HepG2 (cell line): ENCODE measurements at regions not wholly inside any gene's neighbourhood (a gene's known extent, or its start where the extent isn't known, plus 50 kb on each side); places are given as distances from the start of the nearest gene placed in this dataset.

Experiments used
- ETV6 ChIP-seq: sonication (generic); formaldehyde crosslinking; conservative IDR thresholded peaks from 2 replicates; pipeline ENCODE4 v1.4.0; 2020; ENCODE audit warnings: missing genetic modification reagents
- FOXK2 ChIP-seq: fragments of 450-650 bp; IDR thresholded peaks from 2 replicates; pipeline ENCODE4 v1.6.1; 2016
- GABPA ChIP-seq, 2 experiments: IDR thresholded peaks; 2 replicates each; pipeline ENCODE4 v1.6.1; 2011 to 2016; ENCODE audit warnings: low read depth in 2 of 2, low read length in 1 of 2, missing biosample characterization in 1 of 2, missing genetic modification characterization in 1 of 2
- KAT7 ChIP-seq: IDR thresholded peaks from 2 replicates; pipeline ENCODE4 v1.6.1; 2018; ENCODE audit warnings: borderline replicate concordance, missing compliant biosample characterization
- SIN3B ChIP-seq: fragments of 150-350 bp; IDR thresholded peaks from 2 replicates; pipeline ENCODE4 v1.6.1; 2014; ENCODE audit warnings: low read length
- ZBTB21 ChIP-seq: sonication (generic); formaldehyde crosslinking; IDR thresholded peaks from 2 replicates; pipeline ENCODE4 v1.4.0; 2020; ENCODE audit warnings: missing genetic modification reagents
- ZFP90 ChIP-seq: sonication (generic); formaldehyde crosslinking; IDR thresholded peaks from 2 replicates; pipeline ENCODE4 v1.8.0; 2022; ENCODE audit warnings: missing genetic modification reagents, mild to moderate bottlenecking, inconsistent platforms, borderline replicate concordance
- ZNF326 ChIP-seq: sonication (generic); formaldehyde crosslinking; IDR thresholded peaks from 2 replicates; pipeline ENCODE4 v1.4.0; 2020; ENCODE audit warnings: missing genetic modification reagents, borderline replicate concordance
- TF ChIP-seq, protein P1 (sequence below): IDR thresholded peaks from 2 replicates; pipeline ENCODE4 v1.6.1; 2012; ENCODE audit warnings: inconsistent platforms

DNA sequence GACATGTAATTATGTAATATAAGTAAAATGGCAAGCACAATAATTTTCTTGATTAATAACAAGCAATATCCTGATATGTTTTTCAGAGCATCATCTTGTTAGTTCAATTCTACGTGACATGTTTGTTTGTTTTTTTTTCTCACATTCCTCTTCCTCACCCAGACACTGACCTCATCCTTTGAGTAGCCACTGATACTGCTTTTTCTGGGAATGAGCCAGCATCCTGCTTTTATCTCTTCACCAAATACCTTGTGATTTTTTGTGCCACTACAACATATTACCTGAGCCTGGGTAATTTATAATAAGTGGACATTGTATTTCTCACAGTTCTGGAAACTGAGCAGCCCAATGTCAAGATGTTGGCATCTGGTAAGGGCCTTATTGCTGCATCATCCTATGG is 484.0 kb downstream of the NAF1 start:
- TF ChIP-seq ZFP90 (CRISPR knock-in tag) (no peak), ETV6 (no peak), ZNF326 (no peak), KAT7 (CRISPR knock-in tag) (no peak), GABPA (IDR thresholded peaks at IDR 0.05; ENCODE audit: low read depth, low read length) (no peak), GABPA (CRISPR knock-in tag; IDR thresholded peaks at IDR 0.05; ENCODE audit: low read depth) (no peak), FOXK2 (no peak), ZBTB21 (CRISPR knock-in tag) (no peak), SIN3B (no peak)
- TF ChIP-seq, protein P1, sequence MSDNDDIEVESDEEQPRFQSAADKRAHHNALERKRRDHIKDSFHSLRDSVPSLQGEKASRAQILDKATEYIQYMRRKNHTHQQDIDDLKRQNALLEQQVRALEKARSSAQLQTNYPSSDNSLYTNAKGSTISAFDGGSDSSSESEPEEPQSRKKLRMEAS, result no peak
